Activated naive CD4-positive, alpha-beta T cell treated with anti-CD3 and anti-CD28 coated beads, Interleukin-2, amount 50 U/mL, for 24 hours (primary cell): ENCODE measurements at regions not wholly inside any gene's neighbourhood (a gene's known extent, or its start where the extent isn't known, plus 50 kb on each side); places are given as distances from the start of the nearest gene placed in this dataset.

Source experiments
- H3K27ac Mint-ChIP-seq: one replicate; pipeline ENCODE4 v1.8.0; 2021; ENCODE audit warnings: mild to moderate bottlenecking, mixed read lengths
- H3K27me3 Mint-ChIP-seq: one replicate; pipeline ENCODE4 v1.8.0; 2021; ENCODE audit warnings: mixed read lengths
- H3K36me3 Mint-ChIP-seq: one replicate; pipeline ENCODE4 v1.8.0; 2021; ENCODE audit warnings: mixed read lengths
- H3K4me1 Mint-ChIP-seq: one replicate; pipeline ENCODE4 v1.8.0; 2021; ENCODE audit warnings: mixed read lengths
- H3K4me3 Mint-ChIP-seq: one replicate; pipeline ENCODE4 v1.8.0; 2021; ENCODE audit warnings: mild to moderate bottlenecking, mixed read lengths
- H3K9me3 Mint-ChIP-seq: one replicate; pipeline ENCODE4 v1.8.0; 2021; ENCODE audit warnings: mixed read lengths

GRCh38 chr13:40213779-40214178 lies 452.7 kb downstream of the FOXO1 start:
- Mint-ChIP-seq H3K9me3 (peaks cover 18% of the 10 kb centered on the region), H3K36me3 (peaks cover 7% of the 10 kb centered on the region), H3K4me1 (peaks cover 73% of the 10 kb centered on the region)

GRCh38 chr13:40215311-40215710 lies 451.1 kb downstream of the FOXO1 start:
- Mint-ChIP-seq H3K9me3 (peaks cover 18% of the 10 kb centered on the region), H3K4me3 (no peak overlapping the region), H3K27ac (no peak overlapping the region), H3K36me3 (peaks cover 7% of the 10 kb centered on the region), H3K27me3 (no peaks in the 10 kb centered on the region), H3K4me1 (peaks cover 73% of the 10 kb centered on the region)

More at GRCh38 chr13:40213779-40214178, 452.7 kb downstream of the FOXO1 start:
- peak overlapping the region; percentile 66 for H3K27ac Mint-ChIP-seq
- H3K4me3 Mint-ChIP-seq = no peak overlapping the region
- H3K27me3 Mint-ChIP-seq = no peaks in the 10 kb centered on the region

GRCh38 chr13:40215747-40216146 lies 450.7 kb downstream of the FOXO1 start:
- H3K27me3 Mint-ChIP-seq = no peaks in the 10 kb centered on the region
- H3K27ac Mint-ChIP-seq = peak overlapping the region; percentile 65
- H3K4me3 Mint-ChIP-seq = no peak overlapping the region
- peaks cover 74% of the 10 kb centered on the region for H3K4me1 Mint-ChIP-seq
- peaks cover 18% of the 10 kb centered on the region for H3K9me3 Mint-ChIP-seq
- peaks cover 7% of the 10 kb centered on the region for H3K36me3 Mint-ChIP-seq

- Mint-ChIP-seq H3K4me3 (no peak overlapping the region), H3K36me3 (peaks cover 7% of the 10 kb centered on the region), H3K27ac (no peak overlapping the region), H3K4me1 (peaks cover 74% of the 10 kb centered on the region), H3K9me3 (peaks cover 8% of the 10 kb centered on the region), H3K27me3 (no peaks in the 10 kb centered on the region)
These were observed 448.8 kb downstream of the FOXO1 start for GRCh38 chr13:40217675-40218074.

GRCh38 chr13:40220299-40220935 lies 446.0 kb downstream of the FOXO1 start:
- Mint-ChIP-seq H3K4me1 (peaks cover 68% of the 10 kb centered on the region), H3K27me3 (no peaks in the 10 kb centered on the region), H3K27ac (peak overlapping the region; percentile 9), H3K4me3 (no peak overlapping the region), H3K9me3 (no peaks in the 10 kb centered on the region), H3K36me3 (peaks cover 2% of the 10 kb centered on the region)

GRCh38 chr13:40221131-40221459 lies 445.3 kb downstream of the FOXO1 start:
- peak overlapping the region; percentile 45 for H3K4me3 Mint-ChIP-seq
- H3K27me3 Mint-ChIP-seq = no peaks in the 10 kb centered on the region
- H3K36me3 Mint-ChIP-seq = peaks cover 2% of the 10 kb centered on the region
- peak overlapping the region; percentile 71 for H3K27ac Mint-ChIP-seq
- H3K9me3 Mint-ChIP-seq = no peaks in the 10 kb centered on the region
- peaks cover 63% of the 10 kb centered on the region for H3K4me1 Mint-ChIP-seq

- peaks cover 2% of the 10 kb centered on the region for H3K36me3 Mint-ChIP-seq
These were observed 444.8 kb downstream of the FOXO1 start for GRCh38 chr13:40221460-40222201.

GRCh38 chr13:40223585-40223984 lies 442.9 kb downstream of the FOXO1 start:
- H3K27me3 Mint-ChIP-seq = no peaks in the 10 kb centered on the region
- H3K27ac Mint-ChIP-seq = peak overlapping the region; percentile 53
- peaks cover 47% of the 10 kb centered on the region for H3K4me1 Mint-ChIP-seq
- H3K9me3 Mint-ChIP-seq = no peaks in the 10 kb centered on the region
- no peak overlapping the region for H3K4me3 Mint-ChIP-seq
- H3K36me3 Mint-ChIP-seq = no peaks in the 10 kb centered on the region

More at GRCh38 chr13:40221460-40222201, 444.8 kb downstream of the FOXO1 start:
- Mint-ChIP-seq H3K9me3 (no peaks in the 10 kb centered on the region), H3K27me3 (no peaks in the 10 kb centered on the region), H3K27ac (peak overlapping the region; percentile 71), H3K4me3 (peak overlapping the region; percentile 45), H3K4me1 (peaks cover 62% of the 10 kb centered on the region)

- H3K4me3 Mint-ChIP-seq = no peak overlapping the region
- H3K27ac Mint-ChIP-seq = no peak overlapping the region
- no peaks in the 10 kb centered on the region for H3K27me3 Mint-ChIP-seq
- no peaks in the 10 kb centered on the region for H3K9me3 Mint-ChIP-seq
- H3K36me3 Mint-ChIP-seq = no peaks in the 10 kb centered on the region
- peaks cover 33% of the 10 kb centered on the region for H3K4me1 Mint-ChIP-seq
These were observed 437.9 kb downstream of the FOXO1 start for GRCh38 chr13:40228496-40228895.

GRCh38 chr13:40228990-40229389 lies 437.5 kb downstream of the FOXO1 start:
- H3K4me3 Mint-ChIP-seq = no peak overlapping the region
- no peaks in the 10 kb centered on the region for H3K27me3 Mint-ChIP-seq
- H3K36me3 Mint-ChIP-seq = no peaks in the 10 kb centered on the region
- peaks cover 29% of the 10 kb centered on the region for H3K4me1 Mint-ChIP-seq
- H3K27ac Mint-ChIP-seq = no peak overlapping the region
- no peaks in the 10 kb centered on the region for H3K9me3 Mint-ChIP-seq

- H3K9me3 Mint-ChIP-seq = no peaks in the 10 kb centered on the region
- no peaks in the 10 kb centered on the region for H3K27me3 Mint-ChIP-seq
- no peaks in the 10 kb centered on the region for H3K36me3 Mint-ChIP-seq
- H3K4me1 Mint-ChIP-seq = peaks cover 27% of the 10 kb centered on the region
- no peak overlapping the region for H3K4me3 Mint-ChIP-seq
- H3K27ac Mint-ChIP-seq = peak overlapping the region; percentile 71
These were observed 435.6 kb downstream of the FOXO1 start for GRCh38 chr13:40230833-40231266.

- Mint-ChIP-seq H3K27ac (no peak overlapping the region), H3K27me3 (no peaks in the 10 kb centered on the region), H3K4me3 (no peak overlapping the region), H3K9me3 (no peaks in the 10 kb centered on the region), H3K4me1 (peaks cover 27% of the 10 kb centered on the region), H3K36me3 (no peaks in the 10 kb centered on the region)
These were observed 435.1 kb downstream of the FOXO1 start for GRCh38 chr13:40231311-40231710.

- Mint-ChIP-seq H3K9me3 (no peaks in the 10 kb centered on the region), H3K27ac (no peak overlapping the region), H3K4me1 (peaks cover 27% of the 10 kb centered on the region), H3K4me3 (no peak overlapping the region), H3K36me3 (no peaks in the 10 kb centered on the region), H3K27me3 (no peaks in the 10 kb centered on the region)
These were observed 434.7 kb downstream of the FOXO1 start for GRCh38 chr13:40231751-40232150.

- no peaks in the 10 kb centered on the region for H3K36me3 Mint-ChIP-seq
- no peak overlapping the region for H3K27ac Mint-ChIP-seq
- no peaks in the 10 kb centered on the region for H3K27me3 Mint-ChIP-seq
- H3K9me3 Mint-ChIP-seq = no peaks in the 10 kb centered on the region
- peaks cover 27% of the 10 kb centered on the region for H3K4me1 Mint-ChIP-seq
- no peak overlapping the region for H3K4me3 Mint-ChIP-seq
These were observed 434.0 kb downstream of the FOXO1 start for GRCh38 chr13:40232311-40233040.

GRCh38 chr13:40233731-40234195 lies 432.7 kb downstream of the FOXO1 start:
- no peak overlapping the region for H3K4me3 Mint-ChIP-seq
- peaks cover 27% of the 10 kb centered on the region for H3K4me1 Mint-ChIP-seq
- no peaks in the 10 kb centered on the region for H3K36me3 Mint-ChIP-seq
- H3K9me3 Mint-ChIP-seq = no peaks in the 10 kb centered on the region
- H3K27ac Mint-ChIP-seq = no peak overlapping the region
- H3K27me3 Mint-ChIP-seq = no peaks in the 10 kb centered on the region
